ENCODE measurements at regions not wholly inside any gene's neighbourhood (a gene's known extent, or its start where the extent isn't known, plus 50 kb on each side); places are given as distances from the start of the nearest gene placed in this dataset.
A peak's percentile ranks its signal among the peaks of the same experiment; 100 is the strongest.

DNA sequence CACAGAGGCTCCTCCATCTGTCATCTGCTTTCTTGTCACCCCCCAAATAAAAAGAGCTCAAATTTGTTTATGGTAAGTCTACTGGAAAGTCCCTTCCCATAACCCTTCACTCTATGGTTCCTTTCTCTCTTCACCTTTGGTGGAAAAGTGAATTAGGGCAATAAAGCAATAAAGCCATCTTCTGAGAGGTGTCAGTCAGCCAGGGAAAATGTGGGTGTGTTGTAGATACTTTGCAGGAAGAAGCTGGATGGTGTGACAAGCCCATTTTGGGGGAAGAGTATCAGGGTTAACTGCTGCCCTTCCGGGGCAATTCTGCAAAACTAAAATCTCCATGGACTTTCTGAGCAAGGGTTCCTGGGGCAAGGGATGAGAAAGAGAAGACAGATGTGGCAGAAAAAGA, 197.9 kb downstream of the SH3BP4 start:
- H3K4me3 ChIP-seq (ENCODE audit: control insufficient read depth in 1 of 2, extremely low read depth in 1 of 2, low read length in 1 of 2): no peak overlapping the region
- 60% methylated on average over 1 of the region's 1 CpG for WGBS (ENCODE audit: insufficient coverage)
- H3K27ac ChIP-seq (ENCODE audit: low read length): no peak overlapping the region
- H3K27ac Mint-ChIP-seq: no peak overlapping the region
- ChIA-PET CTCF (no interaction called here), POLR2A (no interaction called here)
- ATAC-seq (replicated peaks in 1 of 4) (no peak), DNase-seq (no peak)
- no peaks in the 10 kb centered on the region for H3K4me1 Mint-ChIP-seq
- H3K27me3 ChIP-seq (replicated peaks in 1 of 2; ENCODE audit: control insufficient read depth in 2 of 2, extremely low read depth in 1 of 2, insufficient read depth in 2 of 2, low read length in 1 of 2): peaks cover 6 to 8% of the 10 kb centered on the region in 2 experiments
- no peak overlapping the region for H3K4me3 Mint-ChIP-seq
- no peaks in the 10 kb centered on the region for H3K9me3 Mint-ChIP-seq
- peaks cover 8 to 16% of the 10 kb centered on the region in 2 donors for H3K27me3 Mint-ChIP-seq
- no peaks in the 10 kb centered on the region for H3K36me3 ChIP-seq (ENCODE audit: control insufficient read depth in 2 of 2, extremely low read depth in 1 of 2, insufficient read depth in 1 of 2, low read length in 1 of 2)
- no peaks in the 10 kb centered on the region for H3K4me1 ChIP-seq (ENCODE audit: control insufficient read depth in 1 of 2, extremely low read depth in 1 of 2, insufficient read depth in 2 of 2, low read length in 2 of 2)
- H3K9me3 ChIP-seq: no peaks in the 10 kb centered on the region
- no peaks in the 10 kb centered on the region for H3K36me3 Mint-ChIP-seq

DNA sequence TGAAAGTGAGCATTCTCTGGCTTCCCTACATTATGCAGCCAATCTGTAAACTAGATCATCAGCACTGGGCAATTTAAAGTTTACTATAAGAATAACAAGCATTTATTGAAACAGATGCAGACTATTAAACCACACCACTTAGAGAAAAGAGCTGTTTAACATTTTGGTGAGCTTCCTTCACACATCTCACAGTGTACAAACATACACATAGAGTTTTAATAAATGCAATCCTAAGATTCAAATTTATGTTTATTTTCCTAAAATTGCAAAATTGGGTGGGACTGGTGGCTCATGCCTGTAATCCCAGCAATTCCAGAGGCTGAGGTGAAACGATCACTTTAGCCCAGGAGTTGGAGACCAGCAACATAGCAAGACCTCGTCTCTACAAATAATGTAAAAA, 199.3 kb downstream of the SH3BP4 start:
- no peak for DNase-seq
- ChIA-PET CTCF (no interaction called here), POLR2A (no interaction called here)

DNA sequence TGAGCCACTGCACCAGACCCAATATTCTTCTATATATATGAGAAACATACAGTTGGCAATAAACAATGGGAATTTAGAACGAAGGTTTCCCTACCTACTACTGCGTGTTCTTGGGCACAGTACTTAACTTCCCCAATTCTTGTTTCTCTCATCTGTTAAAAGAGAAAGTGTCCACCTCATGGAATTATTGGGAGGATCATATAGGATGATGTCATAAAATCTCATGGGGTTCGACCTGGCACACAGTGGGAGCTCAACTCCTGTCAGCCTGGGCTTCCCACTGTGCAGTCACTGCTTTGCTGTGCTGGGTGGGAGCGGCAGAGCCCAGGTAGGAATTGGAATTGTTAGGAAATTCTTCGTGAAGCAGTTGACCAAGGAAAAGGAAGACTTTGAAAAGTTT, 203.3 kb downstream of the SH3BP4 start:
- no peaks in the 10 kb centered on the region for H3K36me3 ChIP-seq (ENCODE audit: control insufficient read depth in 2 of 2, extremely low read depth in 1 of 2, insufficient read depth in 1 of 2, low read length in 1 of 2)
- H3K27ac ChIP-seq (ENCODE audit: low read length): no peak overlapping the region
- WGBS (ENCODE audit: insufficient coverage): 33% methylated on average over 1 of the region's 5 CpGs
- Mint-ChIP-seq H3K4me1 (no peaks in the 10 kb centered on the region), H3K27me3 (peaks cover 20 to 27% of the 10 kb centered on the region in 2 donors), H3K36me3 (no peaks in the 10 kb centered on the region), H3K4me3 (no peak overlapping the region), H3K27ac (no peak overlapping the region), H3K9me3 (no peaks in the 10 kb centered on the region)
- H3K4me1 ChIP-seq (ENCODE audit: control insufficient read depth in 1 of 2, extremely low read depth in 1 of 2, insufficient read depth in 2 of 2, low read length in 2 of 2): no peaks in the 10 kb centered on the region
- no peak overlapping the region for H3K4me3 ChIP-seq (ENCODE audit: control insufficient read depth in 1 of 2, extremely low read depth in 1 of 2, low read length in 1 of 2)
- ChIA-PET CTCF (no interaction called here), POLR2A (no interaction called here)
- no peak for DNase-seq
- H3K9me3 ChIP-seq: no peaks in the 10 kb centered on the region
- H3K27me3 ChIP-seq (replicated peaks in 1 of 2; ENCODE audit: control insufficient read depth in 2 of 2, extremely low read depth in 1 of 2, insufficient read depth in 2 of 2, low read length in 1 of 2): peaks cover 0 to 23% of the 10 kb centered on the region in 2 experiments
- ATAC-seq (replicated peaks in 1 of 4): no peak

More for the DNA sequence above, 199.3 kb downstream of the SH3BP4 start:
- peaks cover 15 to 16% of the 10 kb centered on the region in 2 donors for H3K27me3 Mint-ChIP-seq
- H3K36me3 Mint-ChIP-seq: no peaks in the 10 kb centered on the region
- Histone ChIP-seq H3K9me3 (no peaks in the 10 kb centered on the region), H3K4me1 (ENCODE audit: control insufficient read depth in 1 of 2, extremely low read depth in 1 of 2, insufficient read depth in 2 of 2, low read length in 2 of 2) (no peaks in the 10 kb centered on the region), H3K27ac (ENCODE audit: low read length) (no peak overlapping the region), H3K36me3 (ENCODE audit: control insufficient read depth in 2 of 2, extremely low read depth in 1 of 2, insufficient read depth in 1 of 2, low read length in 1 of 2) (no peaks in the 10 kb centered on the region), H3K4me3 (ENCODE audit: control insufficient read depth in 1 of 2, extremely low read depth in 1 of 2, low read length in 1 of 2) (no peak overlapping the region), H3K27me3 (replicated peaks in 1 of 2; ENCODE audit: control insufficient read depth in 2 of 2, extremely low read depth in 1 of 2, insufficient read depth in 2 of 2, low read length in 1 of 2) (peaks cover 6 to 13% of the 10 kb centered on the region in 2 experiments)
- no peak for ATAC-seq (replicated peaks in 1 of 4)
- no peak overlapping the region for H3K4me3 Mint-ChIP-seq
- H3K9me3 Mint-ChIP-seq: no peaks in the 10 kb centered on the region
- no peak overlapping the region for H3K27ac Mint-ChIP-seq
- H3K4me1 Mint-ChIP-seq: no peaks in the 10 kb centered on the region
- WGBS (ENCODE audit: insufficient coverage): 100% methylated on average over 1 of the region's 2 CpGs

DNA sequence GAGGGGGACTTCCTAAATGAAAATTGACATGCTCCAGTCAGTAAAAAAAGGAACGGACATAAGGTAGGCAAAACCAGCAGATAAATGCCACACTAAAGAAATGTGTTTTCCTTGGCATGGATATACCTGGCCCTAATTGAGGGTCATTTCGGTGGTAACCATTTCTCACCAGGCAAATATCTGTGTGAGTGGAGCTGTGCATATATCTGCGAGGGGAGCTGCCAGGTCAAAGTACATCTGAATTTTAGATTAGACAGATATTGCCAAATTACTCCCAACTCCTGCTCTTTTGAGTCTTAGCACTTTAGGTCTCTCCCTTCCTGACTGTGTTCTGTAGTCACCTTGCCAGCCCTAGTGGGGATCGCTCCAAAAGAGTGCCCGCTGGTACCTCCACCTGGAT, 204.2 kb downstream of the SH3BP4 start:
- ChIA-PET CTCF (no interaction called here), POLR2A (no interaction called here)
- WGBS (ENCODE audit: insufficient coverage): 77% methylated on average over 3 of the region's 5 CpGs
- Mint-ChIP-seq H3K27me3 (peaks cover 24 to 32% of the 10 kb centered on the region in 2 donors), H3K4me3 (no peak overlapping the region), H3K9me3 (no peaks in the 10 kb centered on the region), H3K4me1 (no peaks in the 10 kb centered on the region), H3K27ac (no peak overlapping the region), H3K36me3 (no peaks in the 10 kb centered on the region)
- DNase-seq (no peak), ATAC-seq (replicated peaks in 1 of 4) (no peak)
- Histone ChIP-seq H3K4me1 (ENCODE audit: control insufficient read depth in 1 of 2, extremely low read depth in 1 of 2, insufficient read depth in 2 of 2, low read length in 2 of 2) (no peaks in the 10 kb centered on the region), H3K27me3 (replicated peaks in 1 of 2; ENCODE audit: control insufficient read depth in 2 of 2, extremely low read depth in 1 of 2, insufficient read depth in 2 of 2, low read length in 1 of 2) (peaks cover 0 to 24% of the 10 kb centered on the region in 2 experiments), H3K9me3 (no peaks in the 10 kb centered on the region), H3K27ac (ENCODE audit: low read length) (no peak overlapping the region), H3K36me3 (ENCODE audit: control insufficient read depth in 2 of 2, extremely low read depth in 1 of 2, insufficient read depth in 1 of 2, low read length in 1 of 2) (no peaks in the 10 kb centered on the region), H3K4me3 (ENCODE audit: control insufficient read depth in 1 of 2, extremely low read depth in 1 of 2, low read length in 1 of 2) (no peak overlapping the region)

DNA sequence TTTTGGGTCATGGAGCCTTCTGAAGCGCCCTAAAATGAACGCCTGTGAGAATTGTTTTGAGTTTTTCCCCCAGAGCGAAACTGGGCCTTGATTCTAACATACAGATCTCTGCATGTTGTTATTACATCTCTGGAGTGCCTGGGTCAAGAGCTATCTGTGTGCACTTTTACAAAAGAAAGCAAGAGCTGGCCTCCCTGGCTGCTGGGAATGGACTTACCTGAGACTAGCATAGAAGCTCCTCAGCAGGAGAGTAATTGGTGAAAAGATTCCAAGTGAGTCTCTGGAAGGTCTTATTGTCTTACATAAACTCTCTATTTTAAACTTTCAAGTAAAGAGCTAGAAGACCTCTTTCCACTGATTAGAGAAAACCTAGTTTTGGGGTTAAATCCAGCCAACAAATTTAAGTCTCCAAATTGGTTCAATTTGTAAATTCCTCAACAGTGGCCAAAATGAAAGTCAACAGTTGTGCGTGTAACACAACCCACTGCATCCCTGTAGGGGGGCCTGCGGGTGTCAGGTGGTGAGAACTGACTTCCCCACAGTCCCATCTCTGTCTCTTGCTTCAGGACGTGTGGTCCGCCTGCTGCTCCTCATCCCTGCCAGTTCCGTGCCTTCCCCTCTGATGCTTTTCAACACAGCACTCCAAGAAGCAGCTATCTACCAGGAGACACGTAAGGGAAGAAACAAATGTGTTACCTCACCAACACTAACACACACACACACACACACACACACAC, 206.1 kb downstream of the SH3BP4 start:
- WGBS (ENCODE audit: insufficient coverage): 69% methylated on average over 7 of the region's 9 CpGs
- no peak overlapping the region for H3K27ac Mint-ChIP-seq
- CTCF ChIA-PET: interaction anchor here in 1 of 2 donors (0.5 kb wide), 1 partner anchor 11 kb away, joined by 3 read pairs; no protein-coding TSS in a partner anchor
- H3K4me1 ChIP-seq (ENCODE audit: control insufficient read depth in 1 of 2, extremely low read depth in 1 of 2, insufficient read depth in 2 of 2, low read length in 2 of 2): no peaks in the 10 kb centered on the region
- H3K4me3 ChIP-seq (ENCODE audit: control insufficient read depth in 1 of 2, extremely low read depth in 1 of 2, low read length in 1 of 2): no peak overlapping the region
- ATAC-seq (replicated peaks in 1 of 4) (no peak), DNase-seq (no peak)
- no peaks in the 10 kb centered on the region for H3K36me3 ChIP-seq (ENCODE audit: control insufficient read depth in 2 of 2, extremely low read depth in 1 of 2, insufficient read depth in 1 of 2, low read length in 1 of 2)
- H3K27me3 ChIP-seq (replicated peaks in 1 of 2; ENCODE audit: control insufficient read depth in 2 of 2, extremely low read depth in 1 of 2, insufficient read depth in 2 of 2, low read length in 1 of 2): peaks cover 0 to 30% of the 10 kb centered on the region in 2 experiments
- no peak overlapping the region for H3K4me3 Mint-ChIP-seq
- POLR2A ChIA-PET: no interaction called here
- no peak overlapping the region for H3K27ac ChIP-seq (ENCODE audit: low read length)
- H3K9me3 ChIP-seq: no peaks in the 10 kb centered on the region
- peaks cover 36 to 40% of the 10 kb centered on the region in 2 donors for H3K27me3 Mint-ChIP-seq
- no peaks in the 10 kb centered on the region for H3K9me3 Mint-ChIP-seq
- H3K36me3 Mint-ChIP-seq: no peaks in the 10 kb centered on the region
- H3K4me1 Mint-ChIP-seq: no peaks in the 10 kb centered on the region

DNA sequence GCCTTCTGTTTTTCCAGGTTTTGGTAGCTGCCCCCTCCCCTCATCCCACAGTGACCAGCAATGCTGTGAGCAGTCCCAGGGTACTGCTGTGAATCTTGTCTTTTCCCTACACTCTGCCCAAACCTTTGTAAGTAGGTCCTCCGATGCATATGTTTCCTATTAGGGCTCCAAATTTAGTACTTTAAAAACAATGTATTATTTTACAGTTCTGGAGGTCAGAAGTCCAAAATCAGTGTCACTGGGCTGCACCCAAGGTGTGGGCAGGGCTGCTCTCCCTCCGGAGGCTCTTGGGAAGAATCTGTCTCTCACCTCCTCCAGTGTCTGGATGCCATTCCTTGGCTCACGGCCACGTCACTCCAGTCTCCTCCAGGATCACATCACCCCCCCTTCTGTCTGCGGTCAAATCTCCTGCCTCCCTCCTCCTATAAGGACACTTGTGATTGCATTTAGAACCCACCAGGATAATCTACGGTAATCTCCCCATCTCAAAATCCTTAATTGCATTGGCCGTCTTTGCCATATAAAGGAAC, 208.5 kb downstream of the SH3BP4 start:
- Mint-ChIP-seq H3K27me3 (peaks cover 34 to 37% of the 10 kb centered on the region in 2 donors), H3K36me3 (no peaks in the 10 kb centered on the region), H3K4me3 (no peak overlapping the region), H3K4me1 (no peaks in the 10 kb centered on the region), H3K27ac (peak overlapping the region in 1 of 2 donors; percentile 37), H3K9me3 (no peaks in the 10 kb centered on the region)
- Histone ChIP-seq H3K4me3 (ENCODE audit: control insufficient read depth in 1 of 2, extremely low read depth in 1 of 2, low read length in 1 of 2) (no peak overlapping the region), H3K27me3 (replicated peaks in 1 of 2; ENCODE audit: control insufficient read depth in 2 of 2, extremely low read depth in 1 of 2, insufficient read depth in 2 of 2, low read length in 1 of 2) (peaks cover 0 to 33% of the 10 kb centered on the region in 2 experiments), H3K9me3 (no peaks in the 10 kb centered on the region), H3K27ac (ENCODE audit: low read length) (no peak overlapping the region), H3K36me3 (ENCODE audit: control insufficient read depth in 2 of 2, extremely low read depth in 1 of 2, insufficient read depth in 1 of 2, low read length in 1 of 2) (no peaks in the 10 kb centered on the region), H3K4me1 (ENCODE audit: control insufficient read depth in 1 of 2, extremely low read depth in 1 of 2, insufficient read depth in 2 of 2, low read length in 2 of 2) (no peaks in the 10 kb centered on the region)
- DNase-seq (no peak), ATAC-seq (replicated peaks in 1 of 4) (no peak)
- ChIA-PET CTCF (no interaction called here), POLR2A (no interaction called here)
- WGBS (ENCODE audit: insufficient coverage): 67% methylated on average over 4 of the region's 7 CpGs
